ENCODE measurements at regions not wholly inside any gene's neighbourhood (a gene's known extent, or its start where the extent isn't known, plus 50 kb on each side); places are given as distances from the start of the nearest gene placed in this dataset.

DNA sequence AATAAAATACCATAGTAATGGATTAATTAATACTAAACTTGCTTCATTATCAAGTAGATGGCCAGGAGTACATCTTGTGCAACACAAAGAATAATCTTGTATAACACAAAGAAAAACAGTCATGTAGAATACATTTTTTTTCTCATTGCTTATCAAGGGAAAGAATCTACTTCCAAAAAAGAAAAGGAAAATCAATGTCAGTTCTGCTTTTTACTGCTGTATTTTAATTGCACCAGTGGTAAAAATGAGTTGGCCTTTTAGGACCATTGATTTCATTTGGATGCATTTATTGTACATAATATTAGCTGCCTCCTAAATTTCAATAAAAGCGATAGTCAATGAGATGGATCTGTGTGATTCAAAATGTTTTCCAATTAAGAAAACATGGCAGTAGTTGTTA, 96.9 kb upstream of the BTBD3 start:
- Histone ChIP-seq H4K20me1 (ENCODE audit: insufficient read depth, low read length, poor library complexity, severe bottlenecking) (no peaks in the 10 kb centered on the region), H3K4me3 (ENCODE audit: low read length, poor library complexity, severe bottlenecking) (no peak overlapping the region), H3K4me1 (ENCODE audit: insufficient read depth, low read length, poor library complexity, severe bottlenecking) (no peaks in the 10 kb centered on the region), H3K79me2 (ENCODE audit: insufficient read depth, low read length) (no peaks in the 10 kb centered on the region), H3K9me3 (ENCODE audit: insufficient read depth, low read depth, low read length) (no peaks in the 10 kb centered on the region), H3K9ac (ENCODE audit: low read depth, low read length, poor library complexity, severe bottlenecking) (no peak overlapping the region), H3K4me2 (ENCODE audit: low read depth, low read length, poor library complexity, severe bottlenecking) (no peak overlapping the region), H3K36me3 (ENCODE audit: insufficient read depth, low read length) (no peaks in the 10 kb centered on the region), H3K9me2 (replicated peaks; ENCODE audit: low read depth, low read length) (no peaks in the 10 kb centered on the region), H3F3A (ENCODE audit: low read depth) (no peaks in the 10 kb centered on the region), H3K27me3 (ENCODE audit: insufficient read depth, low read length, poor library complexity, severe bottlenecking) (no peaks in the 10 kb centered on the region), H2AFZ (ENCODE audit: low read length) (no peak overlapping the region)
- no peak for TF ChIP-seq EZH2phosphoT487 (IDR thresholded peaks at IDR 0.05; ENCODE audit: borderline replicate concordance)
- TF ChIP-seq CTCF (conservative IDR thresholded peaks at IDR 0.05; ENCODE audit: low read length): no peak

GRCh38 chr20:11822540-11822794, 95.2 kb upstream of the BTBD3 start:
- no peaks in the 10 kb centered on the region for H4K20me1 ChIP-seq (ENCODE audit: insufficient read depth, low read length, poor library complexity, severe bottlenecking)
- TF ChIP-seq CTCF (conservative IDR thresholded peaks at IDR 0.05; ENCODE audit: low read length) (no peak), EZH2phosphoT487 (IDR thresholded peaks at IDR 0.05; ENCODE audit: borderline replicate concordance) (no peak)
- no peaks in the 10 kb centered on the region for H3K36me3 ChIP-seq (ENCODE audit: insufficient read depth, low read length)
- H3K9me3 ChIP-seq (ENCODE audit: insufficient read depth, low read depth, low read length): no peaks in the 10 kb centered on the region
- no peak overlapping the region for H3K9ac ChIP-seq (ENCODE audit: low read depth, low read length, poor library complexity, severe bottlenecking)
- H3K4me1 ChIP-seq (ENCODE audit: insufficient read depth, low read length, poor library complexity, severe bottlenecking): no peaks in the 10 kb centered on the region
- H3K9me2 ChIP-seq (replicated peaks; ENCODE audit: low read depth, low read length): no peaks in the 10 kb centered on the region
- no peak overlapping the region for H3K4me2 ChIP-seq (ENCODE audit: low read depth, low read length, poor library complexity, severe bottlenecking)
- no peaks in the 10 kb centered on the region for H3K79me2 ChIP-seq (ENCODE audit: insufficient read depth, low read length)
- no peak overlapping the region for H2AFZ ChIP-seq (ENCODE audit: low read length)
- no peak overlapping the region for H3K4me3 ChIP-seq (ENCODE audit: low read length, poor library complexity, severe bottlenecking)
- no peaks in the 10 kb centered on the region for H3F3A ChIP-seq (ENCODE audit: low read depth)
- H3K27me3 ChIP-seq (ENCODE audit: insufficient read depth, low read length, poor library complexity, severe bottlenecking): no peaks in the 10 kb centered on the region

DNA sequence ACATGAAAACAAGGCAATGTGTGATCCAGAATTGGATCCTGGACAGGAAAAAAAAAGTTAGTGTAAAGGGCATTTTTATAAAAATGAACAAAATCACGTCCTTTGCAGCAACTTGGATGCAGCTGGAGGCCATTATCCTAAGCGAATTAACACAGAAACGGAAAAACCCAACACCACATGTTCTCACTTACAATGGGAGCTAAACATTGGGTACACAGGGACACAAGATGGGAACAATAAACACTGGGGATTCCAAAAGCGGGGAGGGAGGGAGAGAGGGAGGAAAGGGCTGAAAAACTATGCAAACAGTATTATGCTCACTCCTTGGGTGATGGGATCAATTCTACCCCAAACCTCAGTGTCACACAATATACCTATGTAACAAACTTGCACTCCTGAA, 91.4 kb upstream of the BTBD3 start:
- no peak overlapping the region for H2AFZ ChIP-seq (ENCODE audit: low read length)
- no peak overlapping the region for H3K4me3 ChIP-seq (ENCODE audit: low read length, poor library complexity, severe bottlenecking)
- H4K20me1 ChIP-seq (ENCODE audit: insufficient read depth, low read length, poor library complexity, severe bottlenecking): no peaks in the 10 kb centered on the region
- H3K9me3 ChIP-seq (ENCODE audit: insufficient read depth, low read depth, low read length): no peaks in the 10 kb centered on the region
- H3K4me2 ChIP-seq (ENCODE audit: low read depth, low read length, poor library complexity, severe bottlenecking): no peak overlapping the region
- H3K9me2 ChIP-seq (replicated peaks; ENCODE audit: low read depth, low read length): no peaks in the 10 kb centered on the region
- no peaks in the 10 kb centered on the region for H3K4me1 ChIP-seq (ENCODE audit: insufficient read depth, low read length, poor library complexity, severe bottlenecking)
- TF ChIP-seq EZH2phosphoT487 (IDR thresholded peaks at IDR 0.05; ENCODE audit: borderline replicate concordance): no peak
- no peak for TF ChIP-seq CTCF (conservative IDR thresholded peaks at IDR 0.05; ENCODE audit: low read length)
- no peaks in the 10 kb centered on the region for H3K79me2 ChIP-seq (ENCODE audit: insufficient read depth, low read length)
- H3F3A ChIP-seq (ENCODE audit: low read depth): no peaks in the 10 kb centered on the region
- H3K27me3 ChIP-seq (ENCODE audit: insufficient read depth, low read length, poor library complexity, severe bottlenecking): no peaks in the 10 kb centered on the region
- H3K9ac ChIP-seq (ENCODE audit: low read depth, low read length, poor library complexity, severe bottlenecking): no peak overlapping the region
- H3K36me3 ChIP-seq (ENCODE audit: insufficient read depth, low read length): no peaks in the 10 kb centered on the region
